ENCODE measurements at regions not wholly inside any gene's neighbourhood (a gene's known extent, or its start where the extent isn't known, plus 50 kb on each side); places are given as distances from the start of the nearest gene placed in this dataset.

DNA sequence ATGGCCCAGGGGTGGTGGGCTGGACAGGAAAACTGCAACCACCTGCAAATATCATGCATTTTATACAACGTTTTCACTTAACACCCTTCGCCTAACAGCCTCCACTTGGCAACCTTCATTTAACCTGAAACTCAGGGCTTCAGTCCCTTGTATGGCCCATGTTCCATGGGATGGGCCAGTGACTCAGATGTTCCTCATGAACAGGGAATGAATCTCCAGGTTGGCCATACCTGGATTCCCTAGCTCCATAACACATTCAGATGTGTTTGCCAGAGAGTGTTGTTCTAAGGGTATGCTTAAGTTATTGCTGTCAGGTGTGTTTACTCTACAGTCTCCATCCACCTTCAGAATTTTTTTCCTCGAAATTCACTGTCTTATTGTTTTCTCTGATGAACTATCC, 316.9 kb downstream of the JRKL start:
- TF ChIP-seq, protein P1, sequence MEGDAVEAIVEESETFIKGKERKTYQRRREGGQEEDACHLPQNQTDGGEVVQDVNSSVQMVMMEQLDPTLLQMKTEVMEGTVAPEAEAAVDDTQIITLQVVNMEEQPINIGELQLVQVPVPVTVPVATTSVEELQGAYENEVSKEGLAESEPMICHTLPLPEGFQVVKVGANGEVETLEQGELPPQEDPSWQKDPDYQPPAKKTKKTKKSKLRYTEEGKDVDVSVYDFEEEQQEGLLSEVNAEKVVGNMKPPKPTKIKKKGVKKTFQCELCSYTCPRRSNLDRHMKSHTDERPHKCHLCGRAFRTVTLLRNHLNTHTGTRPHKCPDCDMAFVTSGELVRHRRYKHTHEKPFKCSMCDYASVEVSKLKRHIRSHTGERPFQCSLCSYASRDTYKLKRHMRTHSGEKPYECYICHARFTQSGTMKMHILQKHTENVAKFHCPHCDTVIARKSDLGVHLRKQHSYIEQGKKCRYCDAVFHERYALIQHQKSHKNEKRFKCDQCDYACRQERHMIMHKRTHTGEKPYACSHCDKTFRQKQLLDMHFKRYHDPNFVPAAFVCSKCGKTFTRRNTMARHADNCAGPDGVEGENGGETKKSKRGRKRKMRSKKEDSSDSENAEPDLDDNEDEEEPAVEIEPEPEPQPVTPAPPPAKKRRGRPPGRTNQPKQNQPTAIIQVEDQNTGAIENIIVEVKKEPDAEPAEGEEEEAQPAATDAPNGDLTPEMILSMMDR (IDR thresholded peaks at IDR 0.05): no peak
- no peak for TF ChIP-seq POLR2A (IDR thresholded peaks at IDR 0.05)
